Caco-2 (cell line): ENCODE measurements at regions not wholly inside any gene's neighbourhood (a gene's known extent, or its start where the extent isn't known, plus 50 kb on each side); places are given as distances from the start of the nearest gene placed in this dataset.

Experiments
- BruUV-seq: library from RNA; stranded (reverse); fragments of 400-500 nt; replicated peaks from 2 replicates; lab custom pipeline; 2021; lab: Mats Ljungman, UMichigan
- CTCF ChIA-PET: fragments of 300-600 bp; sonication (Branson Sonifier 250); formaldehyde crosslinking; loops from one replicate; lab custom pipeline; 2022; ENCODE audit warnings: antibody characterized with exemption; lab: Charles Lee
- POLR2A ChIA-PET: fragments of 300-600 bp; sonication (Branson Sonifier 250); formaldehyde crosslinking; loops from one replicate; lab custom pipeline; 2022; ENCODE audit warnings: antibody characterized with exemption; lab: Charles Lee
- DNase-seq, 2 experiments: peaks; one replicate each; pipeline versions ENCODE4 v3.0.0 to v3.0.0-alpha.2; 2020 to 2022
- H3K27me3 ChIP-seq: replicated peaks from 2 replicates; pipeline ENCODE4 v1.6.0; 2011; ENCODE audit warnings: low read length; ENCODE audit not compliant: control insufficient read depth, insufficient read depth
- H3K36me3 ChIP-seq: 2 replicates; pipeline ENCODE4 v1.5.1; 2011; ENCODE audit warnings: low read length; ENCODE audit not compliant: control insufficient read depth, insufficient read depth
- H3K4me1 ChIP-seq: fragments of 250-450 bp; sonication (Bioruptor Pico); 2 replicates; pipeline ENCODE4 v1.5.1; 2020; ENCODE audit warnings: mild to moderate bottlenecking
- H3K4me3 ChIP-seq: 2 replicates; pipeline ENCODE4 v1.5.1; 2011; ENCODE audit warnings: low read depth, mild to moderate bottlenecking, control low read depth, low read length
- H3K9me3 ChIP-seq: fragments of 250-450 bp; sonication (Bioruptor Pico); 2 replicates; pipeline ENCODE4 v1.5.1; 2020; ENCODE audit warnings: mild to moderate bottlenecking, moderate library complexity
- H3K27ac Mint-ChIP-seq: one replicate; pipeline ENCODE4 v1.8.0; 2022; ENCODE audit warnings: mixed read lengths; ENCODE audit not compliant: unreplicated experiment
- H3K27me3 Mint-ChIP-seq: one replicate; pipeline ENCODE4 v1.8.0; 2022; ENCODE audit warnings: mixed read lengths; ENCODE audit not compliant: insufficient read depth, unreplicated experiment
- H3K36me3 Mint-ChIP-seq: one replicate; pipeline ENCODE4 v1.8.0; 2022; ENCODE audit warnings: mild to moderate bottlenecking, mixed read lengths; ENCODE audit not compliant: insufficient read depth, unreplicated experiment
- H3K4me1 Mint-ChIP-seq: one replicate; pipeline ENCODE4 v1.8.0; 2022; ENCODE audit warnings: low read depth, mixed read lengths; ENCODE audit not compliant: unreplicated experiment
- H3K4me3 Mint-ChIP-seq: one replicate; pipeline ENCODE4 v1.8.0; 2022; ENCODE audit warnings: mild to moderate bottlenecking, moderate library complexity, mixed read lengths; ENCODE audit not compliant: unreplicated experiment
- H3K9me3 Mint-ChIP-seq: one replicate; pipeline ENCODE4 v1.8.0; 2022; ENCODE audit warnings: mixed read lengths; ENCODE audit not compliant: unreplicated experiment
- CTCF ChIP-seq, 2 experiments: fragments of 200-600 bp in 1 of 2; IDR thresholded peaks; 1 replicate in 1 of 2; 2 replicates in 1 of 2; pipeline versions ENCODE4 v1.5.1 to v1.8.0; 2011 to 2022; ENCODE audit warnings: antibody characterized with exemption in 1 of 2, control low read depth in 1 of 2, inconsistent platforms in 1 of 2, low read depth in 1 of 2, low read length in 1 of 2, mild to moderate bottlenecking in 1 of 2, moderate library complexity in 1 of 2; ENCODE audit not compliant: insufficient read depth in 1 of 2, severe bottlenecking in 1 of 2, unreplicated experiment in 1 of 2
- intact Hi-C: fragments of 100-400 bp; cut with micrococcal nuclease; formaldehyde crosslinking; loops from one replicate; pipeline ENCODE4 v1.10.0; 2022; ENCODE audit not compliant: unreplicated experiment

DNA sequence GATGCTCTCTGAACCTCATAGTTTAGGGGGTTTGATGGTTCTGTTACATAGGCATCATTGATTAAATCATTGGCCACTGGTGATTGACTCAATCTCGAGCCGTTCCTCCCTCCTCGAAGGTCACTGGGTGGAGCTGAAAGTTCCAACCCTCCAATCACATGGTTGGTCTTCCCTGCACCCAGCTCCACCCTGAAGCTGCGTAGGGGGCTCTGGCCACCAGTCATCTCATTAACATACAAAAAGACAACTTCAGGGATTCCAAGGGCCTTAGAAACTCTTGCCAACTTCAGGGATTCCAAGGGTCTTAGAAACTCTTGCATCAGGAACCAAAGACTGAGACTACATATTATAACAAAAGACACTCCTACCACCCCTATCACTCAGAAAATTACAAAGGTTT lies 306.5 kb upstream of the TNRC6C start:
- ChIA-PET CTCF (no interaction called here), POLR2A (no interaction called here)
- Mint-ChIP-seq H3K27me3 (peaks cover 18% of the 10 kb centered on the region), H3K27ac (no peak overlapping the region), H3K9me3 (peaks cover 29% of the 10 kb centered on the region), H3K4me3 (no peak overlapping the region), H3K36me3 (no peaks in the 10 kb centered on the region), H3K4me1 (no peaks in the 10 kb centered on the region)
- no peak overlapping the region for H3K4me3 ChIP-seq
- peak in 1 of 2 experiments; percentile 7 for DNase-seq
- no peaks in the 10 kb centered on the region for H3K4me1 ChIP-seq
- no peak for TF ChIP-seq CTCF (IDR thresholded peaks at IDR 0.05; ENCODE audit: insufficient read depth in 1 of 2, low read depth in 1 of 2, low read length in 1 of 2, severe bottlenecking in 1 of 2, unreplicated experiment in 1 of 2)
- no TSS peak for BruUV-seq
- 0 out of 2 replicates have a peak, but pooled peaks cover 2% of the 10 kb centered on the region for H3K9me3 ChIP-seq
- intact Hi-C loops: no loop called here
- H3K36me3 ChIP-seq: no peaks in the 10 kb centered on the region
- H3K27me3 ChIP-seq: no peaks in the 10 kb centered on the region

- Mint-ChIP-seq H3K4me1 (no peaks in the 10 kb centered on the region), H3K36me3 (no peaks in the 10 kb centered on the region), H3K27ac (no peak overlapping the region), H3K4me3 (no peak overlapping the region), H3K27me3 (peaks cover 29% of the 10 kb centered on the region), H3K9me3 (peaks cover 14% of the 10 kb centered on the region)
- intact Hi-C loops: no loop called here
- Histone ChIP-seq H3K27me3 (no peaks in the 10 kb centered on the region), H3K36me3 (no peaks in the 10 kb centered on the region), H3K4me1 (no peaks in the 10 kb centered on the region), H3K9me3 (0 out of 2 replicates have a peak, but pooled peaks cover 2% of the 10 kb centered on the region), H3K4me3 (no peak overlapping the region)
- CTCF ChIA-PET: no interaction called here
- no peak for DNase-seq
- no peak for TF ChIP-seq CTCF (IDR thresholded peaks at IDR 0.05; ENCODE audit: insufficient read depth in 1 of 2, low read depth in 1 of 2, low read length in 1 of 2, severe bottlenecking in 1 of 2, unreplicated experiment in 1 of 2)
- POLR2A ChIA-PET: no interaction called here
- no TSS peak for BruUV-seq
Observed at GRCh38 chr17:77654296-77654695, 304.2 kb upstream of the TNRC6C start.

DNA sequence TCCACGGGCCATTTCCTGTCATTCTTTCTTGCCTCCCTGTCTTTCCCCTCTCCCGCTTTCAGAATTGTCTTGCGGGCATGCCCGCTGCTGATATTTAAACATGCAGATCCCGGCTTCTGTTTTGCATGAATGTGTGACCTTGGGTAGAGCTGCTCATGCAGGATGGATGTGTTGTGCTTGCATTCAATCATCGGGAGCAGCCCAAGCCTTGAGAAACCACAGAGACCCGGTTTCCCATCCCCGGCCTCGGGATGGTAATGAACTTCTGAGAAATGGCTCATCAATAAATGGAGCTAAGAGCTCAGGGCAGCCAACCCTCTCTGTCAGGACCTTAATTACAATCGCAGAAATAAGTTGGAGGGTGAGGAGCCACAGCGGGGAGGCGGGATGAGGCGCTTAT lies 303.7 kb upstream of the TNRC6C start:
- intact Hi-C loops: no loop called here
- H3K27me3 Mint-ChIP-seq: peaks cover 29% of the 10 kb centered on the region
- no peak for TF ChIP-seq CTCF (IDR thresholded peaks at IDR 0.05; ENCODE audit: insufficient read depth in 1 of 2, low read depth in 1 of 2, low read length in 1 of 2, severe bottlenecking in 1 of 2, unreplicated experiment in 1 of 2)
- no TSS peak for BruUV-seq
- H3K4me3 Mint-ChIP-seq: no peak overlapping the region
- no peaks in the 10 kb centered on the region for H3K4me1 Mint-ChIP-seq
- no peak overlapping the region for H3K27ac Mint-ChIP-seq
- POLR2A ChIA-PET: no interaction called here
- 0 out of 2 replicates have a peak, but pooled peaks cover 2% of the 10 kb centered on the region for H3K9me3 ChIP-seq
- no peak for DNase-seq
- CTCF ChIA-PET: no interaction called here
- no peaks in the 10 kb centered on the region for H3K4me1 ChIP-seq
- H3K36me3 Mint-ChIP-seq: no peaks in the 10 kb centered on the region
- no peaks in the 10 kb centered on the region for H3K36me3 ChIP-seq
- no peaks in the 10 kb centered on the region for H3K27me3 ChIP-seq
- H3K9me3 Mint-ChIP-seq: peaks cover 9% of the 10 kb centered on the region
- H3K4me3 ChIP-seq: no peak overlapping the region
